ENCODE measurements at regions not wholly inside any gene's neighbourhood (a gene's known extent, or its start where the extent isn't known, plus 50 kb on each side); places are given as distances from the start of the nearest gene placed in this dataset.
"Not testable (repeated sequence)": the region's sequence is repeated elsewhere in the genome, so short reads cannot be mapped to it uniquely, and the experiment has no call there.

- no peak for DNase-seq (ENCODE audit: low read depth)
- TF ChIP-seq, protein P1, sequence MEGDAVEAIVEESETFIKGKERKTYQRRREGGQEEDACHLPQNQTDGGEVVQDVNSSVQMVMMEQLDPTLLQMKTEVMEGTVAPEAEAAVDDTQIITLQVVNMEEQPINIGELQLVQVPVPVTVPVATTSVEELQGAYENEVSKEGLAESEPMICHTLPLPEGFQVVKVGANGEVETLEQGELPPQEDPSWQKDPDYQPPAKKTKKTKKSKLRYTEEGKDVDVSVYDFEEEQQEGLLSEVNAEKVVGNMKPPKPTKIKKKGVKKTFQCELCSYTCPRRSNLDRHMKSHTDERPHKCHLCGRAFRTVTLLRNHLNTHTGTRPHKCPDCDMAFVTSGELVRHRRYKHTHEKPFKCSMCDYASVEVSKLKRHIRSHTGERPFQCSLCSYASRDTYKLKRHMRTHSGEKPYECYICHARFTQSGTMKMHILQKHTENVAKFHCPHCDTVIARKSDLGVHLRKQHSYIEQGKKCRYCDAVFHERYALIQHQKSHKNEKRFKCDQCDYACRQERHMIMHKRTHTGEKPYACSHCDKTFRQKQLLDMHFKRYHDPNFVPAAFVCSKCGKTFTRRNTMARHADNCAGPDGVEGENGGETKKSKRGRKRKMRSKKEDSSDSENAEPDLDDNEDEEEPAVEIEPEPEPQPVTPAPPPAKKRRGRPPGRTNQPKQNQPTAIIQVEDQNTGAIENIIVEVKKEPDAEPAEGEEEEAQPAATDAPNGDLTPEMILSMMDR (IDR thresholded peaks at IDR 0.05; ENCODE audit: insufficient read depth, low read depth, low read length), result no peak
- H3K4me3 ChIP-seq (ENCODE audit: low read depth, low read length), result no peak overlapping the region
Observed at GRCh38 chr10:17538941-17539340, 78.2 kb downstream of the HACD1 start.

GRCh38 chr10:17537281-17537680 lies 79.9 kb downstream of the HACD1 start:
- no peak for DNase-seq (ENCODE audit: low read depth)
- TF ChIP-seq, protein P1 (IDR thresholded peaks at IDR 0.05; ENCODE audit: insufficient read depth, low read depth, low read length), result no peak
- H3K4me3 ChIP-seq (ENCODE audit: low read depth, low read length), result no peak overlapping the region

DNA sequence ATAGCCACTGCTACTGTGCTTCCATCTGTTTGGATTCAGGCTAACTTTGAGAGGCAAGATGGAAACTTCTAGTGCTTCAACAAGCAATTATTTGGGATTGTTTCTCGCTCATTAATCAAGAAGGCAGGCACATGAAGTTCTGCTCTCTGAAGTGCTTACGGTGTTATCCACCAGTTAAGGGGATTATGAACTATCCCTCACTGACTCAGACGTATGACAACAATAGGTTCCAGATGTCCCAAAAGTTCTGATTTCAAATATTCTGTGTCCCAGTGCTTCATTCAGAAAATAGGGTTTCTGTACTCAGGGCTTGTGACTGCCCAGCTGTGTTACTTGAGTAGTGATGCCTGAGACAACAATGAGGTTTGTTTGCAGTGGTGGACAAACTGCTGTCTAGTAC lies 81.0 kb downstream of the HACD1 start:
- H3K4me3 ChIP-seq (ENCODE audit: low read depth, low read length), result no peak overlapping the region
- TF ChIP-seq, protein P1 (IDR thresholded peaks at IDR 0.05; ENCODE audit: insufficient read depth, low read depth, low read length), result no peak
- no peak for DNase-seq (ENCODE audit: low read depth)

DNA sequence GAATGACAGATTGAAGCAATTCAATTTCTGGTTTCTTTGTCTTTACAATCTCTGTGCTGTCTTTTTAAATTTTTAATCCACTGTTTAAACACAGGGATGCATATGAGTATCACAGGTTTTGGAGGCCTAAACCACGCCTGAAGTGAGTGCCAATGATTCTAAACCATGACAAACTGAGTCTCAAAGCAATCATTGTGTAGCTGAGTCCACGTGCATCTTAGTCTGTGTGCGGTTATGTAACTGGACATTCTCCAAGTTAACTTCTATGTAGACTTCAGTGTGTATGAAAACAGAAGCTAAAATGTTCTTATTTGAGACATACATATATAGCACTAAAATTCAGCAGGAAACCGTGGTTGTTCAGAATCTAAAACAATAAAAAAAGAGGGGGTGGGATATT lies 79.3 kb upstream of the ST8SIA6 start:
- no peak overlapping the region for H3K4me3 ChIP-seq (ENCODE audit: low read depth, low read length)
- TF ChIP-seq, protein P1 (IDR thresholded peaks at IDR 0.05; ENCODE audit: insufficient read depth, low read depth, low read length), result no peak
- DNase-seq (ENCODE audit: low read depth), result no peak

GRCh38 chr10:17528306-17528862 lies 74.0 kb upstream of the ST8SIA6 start:
- DNase-seq (ENCODE audit: low read depth), result no peak
- TF ChIP-seq, protein P1 (IDR thresholded peaks at IDR 0.05; ENCODE audit: insufficient read depth, low read depth, low read length), result no peak
- H3K4me3 ChIP-seq (ENCODE audit: low read depth, low read length), result no peak overlapping the region

DNA sequence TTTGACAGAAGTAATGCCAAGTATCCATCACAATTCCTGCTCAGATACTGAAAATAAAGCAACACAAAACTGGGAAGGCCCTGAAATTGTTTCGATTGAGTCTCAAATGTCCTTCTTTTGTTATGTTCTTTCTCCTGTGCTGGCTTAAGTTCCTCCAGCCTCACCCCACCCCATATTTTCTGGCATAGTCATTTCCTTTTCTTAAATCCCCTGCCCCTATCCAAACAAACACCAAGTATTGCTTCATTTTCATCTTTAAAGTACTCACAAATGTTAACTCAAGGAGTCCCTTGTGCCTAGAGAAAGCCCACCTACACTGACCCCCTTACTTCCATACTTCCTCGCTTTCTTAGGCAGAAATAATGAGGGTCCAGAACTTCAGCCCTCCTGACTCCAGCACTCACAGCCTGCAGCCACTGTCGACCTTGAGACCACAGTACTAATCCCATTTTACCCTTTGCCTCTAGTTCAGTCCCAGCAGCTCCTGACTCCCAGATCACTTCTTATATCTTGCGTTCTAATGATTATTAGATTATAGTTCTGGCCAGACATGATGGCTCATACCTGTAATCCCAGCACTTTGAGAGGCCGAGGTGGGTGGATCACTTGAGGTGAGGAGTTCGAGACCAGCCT lies 73.2 kb upstream of the ST8SIA6 start:
- peak; percentile 82 for DNase-seq (ENCODE audit: low read depth)
- H3K4me3 ChIP-seq (ENCODE audit: low read depth, low read length), result no peak overlapping the region
- TF ChIP-seq, protein P1 (IDR thresholded peaks at IDR 0.05; ENCODE audit: insufficient read depth, low read depth, low read length), result no peak

- DNase-seq (ENCODE audit: low read depth); H3K4me3 ChIP-seq (ENCODE audit: low read depth, low read length): not testable (repeated sequence)
Observed at GRCh38 chr10:17526571-17526970, 72.2 kb upstream of the ST8SIA6 start.
